HG02610 (cell line): ENCODE measurements at regions not wholly inside any gene's neighbourhood (a gene's known extent, or its start where the extent isn't known, plus 50 kb on each side); places are given as distances from the start of the nearest gene placed in this dataset.
A peak's percentile ranks its signal among the peaks of the same experiment; 100 is the strongest.

ENCODE experiments used
- ATAC-seq: cut with Tn5 transposase; IDR thresholded peaks from one replicate; pipeline ENCODE4 v1.9.1; 2021; ENCODE audit warnings: mild to moderate bottlenecking, moderate library complexity; ENCODE audit not compliant: unreplicated experiment

GRCh38 chr9:89985068-89985467 is 380.3 kb downstream of the GADD45G start:
- no peak for ATAC-seq

DNA sequence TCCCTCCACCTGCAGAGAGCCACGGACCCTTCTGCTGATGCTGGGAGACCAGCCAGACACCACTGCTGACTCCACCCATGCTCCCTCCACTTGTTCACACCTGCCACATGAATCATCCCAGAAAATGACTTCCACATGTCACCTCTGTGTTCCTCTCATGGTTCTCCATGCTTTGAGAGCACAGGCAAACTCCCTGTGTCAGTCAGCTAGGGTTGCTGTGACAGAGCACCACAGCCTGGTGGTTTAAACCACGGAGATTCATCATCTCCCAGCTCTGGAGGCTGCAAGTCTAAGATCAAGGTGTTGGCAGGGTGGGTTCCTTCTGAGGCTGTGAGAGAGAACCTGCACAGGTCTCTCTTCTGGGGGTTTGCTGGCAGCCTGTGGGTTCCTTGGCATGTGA is 381.4 kb downstream of the GADD45G start:
- no peak for ATAC-seq

DNA sequence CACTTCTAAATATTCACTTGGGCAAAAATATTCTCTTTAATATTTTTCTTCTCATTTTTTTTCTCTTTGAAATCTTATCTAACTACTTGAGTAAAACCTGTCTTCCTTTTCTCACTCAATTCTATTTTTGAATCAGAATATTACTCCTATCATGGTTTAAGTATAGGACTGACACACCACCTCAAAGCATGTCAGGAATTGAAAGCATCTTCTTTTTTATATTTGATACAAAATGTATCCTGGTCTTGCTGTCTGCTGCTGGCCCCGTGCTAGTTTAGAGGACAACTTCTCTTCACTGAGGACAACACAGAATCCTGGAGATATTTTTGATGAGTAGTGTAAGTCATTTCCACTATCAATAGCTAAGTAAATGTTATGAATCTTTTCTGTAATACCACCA is 383.6 kb downstream of the GADD45G start:
- no peak for ATAC-seq

DNA sequence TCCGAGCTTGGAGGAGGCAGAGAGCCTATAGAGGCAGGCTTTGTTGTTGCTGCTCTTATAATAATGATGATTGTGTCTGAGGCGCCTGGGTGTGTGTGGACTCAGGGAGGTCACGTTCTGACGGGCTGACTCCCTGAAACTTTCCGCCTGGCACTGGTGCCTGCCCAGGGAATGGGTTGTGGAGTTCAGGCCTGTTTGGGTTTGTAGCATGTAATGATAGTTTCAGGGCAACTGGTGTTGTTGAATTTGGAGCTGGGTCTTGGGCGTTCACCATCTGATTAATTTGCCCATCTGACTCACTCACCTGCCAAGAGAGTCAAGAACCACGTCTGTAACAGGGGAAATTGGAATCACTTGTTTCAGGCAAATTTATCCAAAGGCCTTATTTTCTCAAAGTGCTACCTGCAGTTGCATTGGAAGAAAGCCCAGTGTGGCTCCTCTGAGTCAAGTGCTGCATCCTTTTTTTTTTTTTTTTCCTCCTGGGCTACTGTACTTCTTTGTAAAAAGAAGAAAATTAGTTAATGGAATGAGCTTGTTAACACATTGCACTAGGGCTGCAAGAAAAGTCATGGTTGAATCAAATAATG is 386.5 kb downstream of the GADD45G start:
- ATAC-seq, result no peak

GRCh38 chr9:89992326-89993198 is 387.8 kb downstream of the GADD45G start:
- no peak for ATAC-seq

DNA sequence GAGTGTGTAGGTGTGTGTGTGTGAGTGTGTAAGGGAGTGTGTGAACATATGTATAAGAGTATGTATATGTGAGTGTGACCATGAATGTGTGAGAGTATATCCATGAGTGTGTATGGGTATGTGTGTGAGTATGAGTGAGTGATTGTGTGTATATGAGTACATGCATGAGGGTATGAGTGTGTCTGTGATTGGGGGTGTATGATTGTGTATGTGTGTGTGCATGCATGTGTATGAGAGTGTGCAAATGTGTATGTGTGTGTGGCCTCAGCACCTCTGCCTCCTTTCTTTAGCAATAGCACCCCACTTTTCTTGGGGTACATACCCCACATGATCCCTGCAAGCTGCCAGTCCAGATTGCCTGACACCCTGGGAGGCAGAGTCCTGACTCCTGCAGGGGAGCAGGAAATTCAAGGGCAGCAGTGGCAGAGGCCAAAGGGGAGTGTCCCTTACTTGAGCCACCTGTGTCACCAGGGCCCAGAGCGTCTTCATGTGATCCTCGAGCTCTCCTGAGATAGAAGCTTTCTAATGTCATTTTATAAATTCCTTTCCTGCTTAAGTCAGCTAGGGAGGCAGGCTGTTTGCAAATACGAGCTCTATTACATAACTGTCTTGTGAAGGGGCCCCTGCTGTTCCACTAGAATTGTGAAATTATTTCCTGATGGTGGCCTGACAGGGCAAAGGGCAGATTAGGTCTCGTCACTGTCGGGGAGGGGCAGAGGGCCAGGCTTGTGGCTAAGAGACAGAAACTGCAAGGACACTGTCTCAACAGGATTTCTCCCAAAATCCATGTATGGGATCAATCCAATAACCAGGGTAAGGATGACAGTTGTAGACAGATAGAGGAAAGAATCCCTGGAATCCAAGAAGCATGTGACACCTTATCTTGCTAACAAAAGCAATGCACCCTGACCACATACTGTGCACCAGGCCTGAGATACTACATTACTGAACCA is 389.1 kb downstream of the GADD45G start:
- no peak for ATAC-seq

DNA sequence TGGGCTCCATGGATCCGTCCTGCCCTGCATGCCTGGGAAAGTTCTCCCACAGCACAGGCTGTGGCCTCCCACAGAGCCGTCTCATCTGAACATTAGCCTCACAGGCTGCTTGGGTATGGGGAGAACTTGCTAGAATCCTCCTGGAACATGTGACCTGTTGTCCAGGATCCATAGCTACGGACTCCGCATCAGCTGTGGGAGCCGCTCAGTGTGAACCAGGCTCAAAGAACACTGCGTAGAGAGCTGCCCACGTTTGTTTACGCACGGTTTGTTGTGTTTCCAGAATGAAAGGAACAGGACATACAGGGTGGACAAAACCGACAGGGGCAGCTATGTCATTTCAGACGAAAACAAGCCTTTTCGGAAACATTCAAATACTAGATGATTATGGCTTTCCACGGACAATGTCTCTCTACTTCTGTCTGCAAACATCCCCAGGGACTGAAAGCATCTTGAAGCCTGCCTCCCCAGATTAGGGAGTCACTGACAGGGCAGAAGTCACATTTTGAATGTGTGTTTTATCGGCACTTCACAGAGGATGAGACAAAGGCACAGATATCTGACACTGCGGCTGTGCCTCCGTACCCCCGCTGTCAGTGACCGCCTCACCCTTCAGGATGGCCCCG is 390.3 kb downstream of the GADD45G start:
- ATAC-seq, result no peak

- no peak for ATAC-seq
These were observed 391.3 kb downstream of the GADD45G start for GRCh38 chr9:89996116-89996515.

DNA sequence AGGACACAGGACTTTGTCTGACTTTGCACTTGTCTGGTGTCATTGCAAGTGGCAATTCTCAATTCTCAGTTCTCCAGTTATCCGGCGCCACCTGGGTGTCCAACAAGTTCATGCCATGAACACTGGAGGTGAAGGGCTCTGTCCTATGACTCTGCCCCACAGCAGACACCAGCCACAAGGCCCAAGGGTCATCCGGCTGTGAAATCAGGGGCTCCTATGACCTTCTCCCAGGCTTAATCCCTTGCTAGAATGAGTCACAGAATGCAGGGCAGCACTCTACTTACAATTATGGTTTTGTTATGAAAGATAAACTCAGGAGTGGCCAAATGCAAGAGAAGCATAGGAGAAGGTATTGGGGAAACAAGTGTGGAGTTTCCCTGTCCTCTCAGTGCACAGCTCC is 392.0 kb downstream of the GADD45G start:
- ATAC-seq, result no peak

DNA sequence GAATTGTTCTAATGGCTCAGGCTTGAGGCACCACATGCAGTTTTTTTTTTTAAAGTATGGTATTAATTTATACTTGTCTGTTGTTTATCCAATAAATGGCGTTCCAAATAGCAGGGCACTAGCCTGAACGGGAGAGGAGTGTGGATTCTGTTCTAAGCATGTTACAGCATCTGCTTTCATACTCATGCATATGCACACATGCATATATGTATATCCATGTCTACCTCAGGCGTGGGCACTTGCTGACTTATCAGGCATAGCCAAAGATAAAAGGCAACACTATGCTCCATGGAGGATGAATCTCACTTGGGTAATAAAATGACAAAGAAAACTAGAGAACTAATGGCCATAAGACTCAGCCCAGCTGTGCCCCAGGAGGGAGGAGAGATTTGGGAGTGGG is 393.8 kb downstream of the GADD45G start:
- ATAC-seq, result no peak

DNA sequence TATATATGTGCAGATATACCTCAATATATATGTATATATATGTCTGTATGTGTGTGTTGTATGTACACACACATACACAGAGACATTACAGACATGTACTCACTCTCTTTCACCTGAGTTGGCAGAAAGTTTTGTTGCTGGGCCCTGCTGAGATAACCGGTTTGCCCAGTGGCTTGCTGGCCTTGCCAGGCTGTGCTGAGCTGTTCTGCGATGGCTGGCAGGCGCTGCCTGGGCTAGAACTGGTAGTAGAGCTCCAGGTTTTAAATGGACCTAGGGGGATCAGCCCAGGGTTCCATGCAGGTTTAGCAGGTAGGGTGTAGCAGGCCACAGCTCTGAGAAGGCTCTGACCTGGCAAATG is 394.3 kb downstream of the GADD45G start:
- ATAC-seq, result peak; percentile 5

DNA sequence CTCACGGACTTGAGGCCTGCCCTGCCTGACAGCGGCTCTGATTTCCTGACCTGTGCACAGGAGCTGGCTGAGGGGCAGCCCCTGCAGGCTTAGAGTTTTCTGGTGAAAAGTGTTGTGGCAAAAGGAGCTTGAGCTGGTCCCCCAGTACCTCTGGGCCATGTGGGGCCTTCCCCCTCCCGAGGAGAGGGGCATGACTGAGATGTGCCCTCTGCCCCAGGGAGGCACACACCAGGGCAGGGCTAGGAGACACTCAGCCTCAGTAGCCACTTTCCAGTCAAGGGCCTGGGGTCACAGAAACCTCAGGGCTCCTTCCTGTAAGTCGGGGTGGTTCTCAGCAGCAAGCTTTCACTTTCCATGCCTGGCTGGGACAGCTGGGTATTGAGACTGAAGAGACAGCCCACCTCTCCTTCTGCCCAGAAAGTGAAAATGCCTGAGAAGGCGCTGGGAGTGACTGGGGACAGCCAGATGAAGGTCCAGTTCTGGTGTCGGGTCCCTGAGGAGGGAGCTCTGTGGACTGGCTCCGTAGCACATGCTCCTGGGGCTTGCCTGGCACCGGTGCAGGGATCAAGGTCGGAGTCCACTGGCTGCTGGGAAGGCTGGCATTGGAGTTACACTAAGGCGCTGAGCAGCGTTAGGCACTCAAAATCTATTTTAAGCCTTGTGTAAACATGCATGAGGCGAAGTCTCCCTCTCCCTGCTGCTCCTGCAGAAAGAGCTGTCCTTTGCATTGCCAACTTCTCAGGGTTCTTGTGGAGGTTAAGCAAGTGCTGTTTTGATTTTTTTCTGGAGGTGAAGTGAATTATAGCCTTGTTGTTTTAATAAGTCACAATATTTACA is 394.9 kb downstream of the GADD45G start:
- ATAC-seq, result peak; percentile 86

DNA sequence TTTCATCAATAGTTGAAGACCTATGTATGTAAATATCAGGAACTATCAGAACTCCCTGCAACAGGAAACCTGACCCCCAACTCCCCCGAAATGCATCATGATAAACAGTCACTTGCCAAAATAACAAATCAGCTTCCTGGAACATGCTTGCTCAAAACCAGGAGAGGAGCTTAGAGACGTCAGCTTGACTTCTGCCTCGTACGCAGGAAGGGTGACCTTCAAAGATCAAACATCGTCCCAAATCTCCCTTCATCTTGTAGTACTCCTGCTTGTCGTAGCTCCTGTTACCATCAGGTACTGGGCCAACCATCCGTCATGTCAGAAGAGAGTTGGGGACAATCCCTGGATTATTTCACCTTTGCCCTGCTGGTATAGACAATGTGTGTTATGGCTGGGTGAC is 396.1 kb downstream of the GADD45G start:
- ATAC-seq, result no peak

GRCh38 chr9:90001747-90002146 is 396.9 kb downstream of the GADD45G start:
- ATAC-seq, result no peak

DNA sequence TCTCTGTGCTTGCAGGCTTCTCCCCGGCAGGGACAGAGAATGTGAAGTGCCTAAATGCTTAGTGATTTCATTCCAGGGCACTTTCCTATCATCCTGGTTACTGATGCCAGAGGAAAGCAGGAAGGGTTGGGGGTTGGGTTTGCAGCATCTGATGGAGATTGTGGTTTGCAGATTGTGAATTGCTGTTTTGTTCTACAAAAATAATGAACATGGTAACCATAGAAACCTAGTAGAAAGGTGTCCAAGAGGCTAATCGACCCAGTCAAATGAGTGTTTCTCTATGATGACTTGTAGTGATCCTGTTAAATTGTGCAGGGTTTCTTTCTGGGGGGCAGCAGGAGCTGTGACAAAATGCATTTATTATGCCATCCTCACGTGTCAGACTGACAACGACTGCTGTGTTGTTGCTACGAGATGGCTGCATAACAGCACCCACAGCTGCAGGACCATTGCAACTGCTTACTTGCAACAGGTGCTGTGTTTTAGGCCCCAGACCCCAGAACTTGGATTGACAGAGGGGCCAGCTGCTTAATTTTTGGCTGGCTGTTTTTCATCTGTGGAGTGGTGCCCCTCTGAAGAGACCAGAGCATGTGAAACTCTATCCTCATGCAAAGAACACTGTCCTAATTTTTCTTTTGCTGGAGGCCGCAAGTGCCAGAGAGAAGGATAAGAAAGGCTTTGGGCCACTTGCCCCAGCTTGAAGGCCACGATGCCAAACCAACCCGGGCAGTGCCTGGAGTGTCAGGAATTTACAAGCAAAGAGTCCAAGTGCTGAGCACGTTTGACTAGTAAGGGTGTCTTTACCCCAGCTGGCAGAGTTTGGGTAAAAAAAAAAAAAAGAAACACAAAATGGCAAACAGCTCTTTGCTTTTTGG is 397.8 kb downstream of the GADD45G start:
- no peak for ATAC-seq

- no peak for ATAC-seq
These were observed 400.6 kb downstream of the GADD45G start for GRCh38 chr9:90005388-90005787.

DNA sequence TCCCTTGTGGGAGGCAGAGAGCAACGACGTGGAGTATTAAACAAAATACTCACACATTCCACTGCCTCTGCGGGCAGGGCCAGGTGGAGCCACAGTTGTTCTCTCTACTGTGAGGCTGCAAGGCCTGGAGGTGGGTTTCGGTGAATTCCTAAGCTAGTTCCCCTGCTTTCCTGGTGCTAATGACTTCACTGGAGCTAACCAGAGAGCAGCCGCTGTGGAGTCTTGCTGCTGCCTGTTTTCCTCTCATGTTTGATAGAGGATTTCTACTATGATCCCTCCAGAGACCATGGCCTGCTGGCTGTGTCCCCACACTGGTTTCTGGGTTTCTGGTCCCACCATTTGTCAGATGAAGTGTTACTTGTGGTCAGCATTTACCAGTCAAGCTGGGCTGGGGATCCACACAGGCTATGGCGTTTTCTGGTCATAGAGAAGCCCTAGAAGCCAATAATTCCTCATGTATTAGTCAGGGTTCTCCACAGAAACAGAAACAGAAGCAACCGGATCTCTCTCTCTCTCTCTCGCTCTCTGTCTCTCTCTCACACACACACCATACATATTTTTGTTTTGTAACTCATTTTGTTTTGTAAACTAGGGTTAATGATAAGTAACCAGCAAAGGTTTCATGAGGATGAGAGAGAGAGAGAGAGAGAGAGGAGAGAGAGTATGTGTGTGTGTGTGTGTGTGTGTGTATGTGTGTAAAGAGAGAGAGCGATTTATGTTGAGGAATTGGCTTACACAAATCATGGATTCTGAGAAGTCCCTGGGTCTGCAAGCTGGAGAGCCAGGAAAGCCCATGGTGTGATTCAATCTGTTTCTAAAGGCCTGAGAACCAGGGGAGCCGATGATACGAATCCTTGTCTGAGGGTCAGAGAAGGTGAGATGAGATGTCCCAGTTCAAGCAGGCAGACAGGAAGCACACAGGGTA is 403.0 kb downstream of the GADD45G start:
- ATAC-seq, result no peak

- ATAC-seq, result no peak
These were observed 404.6 kb downstream of the GADD45G start for GRCh38 chr9:90009447-90009846.
